Omental fat pad (tissue), 3 donors: ENCODE measurements at regions not wholly inside any gene's neighbourhood (a gene's known extent, or its start where the extent isn't known, plus 50 kb on each side); places are given as distances from the start of the nearest gene placed in this dataset.

ENCODE experiments used
- ATAC-seq: fragments of 150-250 bp; one replicate; pipeline ENCODE4 v1.9.1; 2016; ENCODE audit warnings: mild to moderate bottlenecking, moderate library complexity; ENCODE audit not compliant: low FRiP score
- DNase-seq: peaks from one replicate; pipeline ENCODE4 v3.0.0-alpha.2; 2019; ENCODE audit warnings: low spot score
- TF ChIP-seq, protein P1 (sequence below), 3 donors: fragments of 450-650 bp; IDR thresholded peaks; one replicate each; pipeline ENCODE4 v1.5.1; 2016 to 2017; ENCODE audit warnings: antibody characterized with exemption in 3 of 3, mild to moderate bottlenecking in 3 of 3, moderate library complexity in 2 of 3

DNA sequence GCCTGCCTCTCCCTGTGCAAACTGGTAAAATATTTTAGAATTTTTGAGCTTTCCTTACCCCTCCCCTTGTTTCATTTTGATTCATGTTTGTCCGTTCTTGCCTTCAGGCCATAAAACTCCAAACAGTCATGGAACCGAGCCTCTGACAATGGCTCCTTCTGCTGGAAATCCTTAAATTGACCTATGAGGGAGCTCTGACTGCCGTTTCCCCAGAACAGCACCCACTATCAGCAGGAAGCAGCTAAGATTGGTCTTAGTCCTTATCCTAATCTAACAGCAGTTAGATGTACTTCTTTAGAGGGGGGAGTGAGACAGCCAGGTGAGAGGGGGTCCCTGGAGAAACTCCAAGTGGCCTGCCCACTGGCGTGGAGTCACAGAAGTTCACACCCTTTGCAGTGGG lies 106.7 kb downstream of the FAM174A start:
- DNase-seq (no peak), ATAC-seq (no peak)
- TF ChIP-seq, protein P1, sequence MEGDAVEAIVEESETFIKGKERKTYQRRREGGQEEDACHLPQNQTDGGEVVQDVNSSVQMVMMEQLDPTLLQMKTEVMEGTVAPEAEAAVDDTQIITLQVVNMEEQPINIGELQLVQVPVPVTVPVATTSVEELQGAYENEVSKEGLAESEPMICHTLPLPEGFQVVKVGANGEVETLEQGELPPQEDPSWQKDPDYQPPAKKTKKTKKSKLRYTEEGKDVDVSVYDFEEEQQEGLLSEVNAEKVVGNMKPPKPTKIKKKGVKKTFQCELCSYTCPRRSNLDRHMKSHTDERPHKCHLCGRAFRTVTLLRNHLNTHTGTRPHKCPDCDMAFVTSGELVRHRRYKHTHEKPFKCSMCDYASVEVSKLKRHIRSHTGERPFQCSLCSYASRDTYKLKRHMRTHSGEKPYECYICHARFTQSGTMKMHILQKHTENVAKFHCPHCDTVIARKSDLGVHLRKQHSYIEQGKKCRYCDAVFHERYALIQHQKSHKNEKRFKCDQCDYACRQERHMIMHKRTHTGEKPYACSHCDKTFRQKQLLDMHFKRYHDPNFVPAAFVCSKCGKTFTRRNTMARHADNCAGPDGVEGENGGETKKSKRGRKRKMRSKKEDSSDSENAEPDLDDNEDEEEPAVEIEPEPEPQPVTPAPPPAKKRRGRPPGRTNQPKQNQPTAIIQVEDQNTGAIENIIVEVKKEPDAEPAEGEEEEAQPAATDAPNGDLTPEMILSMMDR (IDR thresholded peaks at IDR 0.05), result no peak

DNA sequence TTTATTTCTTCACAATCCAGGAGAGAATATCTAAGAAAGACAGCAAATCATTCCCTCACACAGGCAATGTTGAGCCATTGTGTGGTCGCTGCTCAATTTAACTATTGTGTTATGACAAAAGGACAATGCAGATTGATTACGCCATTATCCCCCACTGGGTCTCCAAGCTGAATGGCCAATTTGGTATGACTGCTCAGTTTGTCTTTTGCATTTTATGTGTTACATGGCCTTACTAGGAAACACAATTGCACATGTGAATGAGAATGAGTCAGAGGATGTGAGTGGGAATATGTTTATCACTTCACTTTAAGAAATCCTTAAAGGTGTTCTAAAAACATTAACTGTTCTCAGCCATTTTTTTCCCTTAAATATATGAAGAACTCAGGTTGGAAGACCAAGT lies 108.3 kb downstream of the FAM174A start:
- no peak for ATAC-seq
- TF ChIP-seq, protein P1 (IDR thresholded peaks at IDR 0.05), result no peak
- DNase-seq, result no peak

DNA sequence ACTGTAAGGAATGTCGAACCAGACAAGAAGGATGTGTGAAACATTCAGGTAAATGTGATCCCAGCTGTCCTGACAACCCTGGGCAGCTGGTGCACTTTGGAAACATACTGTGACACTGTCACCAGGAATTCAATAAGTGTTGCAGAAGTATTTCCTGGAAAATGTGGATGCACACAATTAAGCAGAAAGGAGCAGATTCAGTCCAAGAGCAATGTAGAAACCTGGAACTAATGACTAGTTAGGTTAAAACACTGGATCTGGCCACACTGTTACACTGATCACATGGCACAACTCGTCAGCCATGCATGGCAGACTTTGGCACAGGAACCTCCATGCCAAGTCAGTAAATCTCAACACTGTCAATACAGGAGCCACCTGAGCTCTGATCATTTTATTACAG lies 109.0 kb downstream of the FAM174A start:
- no peak for ATAC-seq
- DNase-seq, result no peak

DNA sequence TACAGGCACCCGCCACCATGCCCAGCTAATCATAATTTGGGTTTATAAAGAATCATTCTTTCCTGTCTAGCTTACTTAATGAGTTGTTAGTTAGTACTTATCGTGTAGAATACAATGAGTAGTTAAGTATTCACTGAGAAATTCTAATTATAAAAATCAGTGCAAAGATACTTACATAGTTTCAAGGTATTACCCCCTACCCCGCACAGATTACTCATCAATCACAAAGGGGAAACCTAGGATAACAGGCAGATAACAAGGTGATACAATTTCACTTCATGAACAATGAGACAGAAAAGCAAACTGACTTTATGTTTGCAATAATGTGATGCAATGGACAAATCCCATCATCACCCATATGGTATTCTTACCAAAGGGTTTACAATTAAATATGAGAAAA lies 109.6 kb downstream of the FAM174A start:
- TF ChIP-seq, protein P1 (IDR thresholded peaks at IDR 0.05), result no peak
- no peak for DNase-seq

More for the DNA sequence above, 109.0 kb downstream of the FAM174A start:
- TF ChIP-seq, protein P1 (IDR thresholded peaks at IDR 0.05), result no peak

DNA sequence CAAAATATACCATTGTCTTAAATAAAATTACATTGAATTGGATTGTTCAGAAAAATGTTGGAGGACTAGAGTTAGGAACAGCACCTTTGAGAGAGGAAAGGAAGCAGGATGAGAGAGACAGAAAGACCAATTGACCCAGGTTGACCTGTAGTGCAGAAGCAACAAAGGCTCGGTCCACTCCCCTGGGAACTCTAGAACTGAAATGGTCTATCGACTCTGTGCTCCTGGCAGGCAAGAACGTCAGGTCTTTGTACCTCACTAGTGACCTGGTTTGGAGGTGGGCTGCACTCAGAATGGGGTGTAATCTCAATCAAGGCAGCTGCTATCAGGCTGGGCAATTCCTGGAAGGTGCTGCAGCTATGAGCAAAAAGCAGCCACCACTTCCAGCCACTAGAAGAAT lies 110.8 kb downstream of the FAM174A start:
- TF ChIP-seq, protein P1 (IDR thresholded peaks at IDR 0.05), result no peak
- no peak for ATAC-seq
- no peak for DNase-seq

More for the DNA sequence above, 109.6 kb downstream of the FAM174A start:
- no peak for ATAC-seq

DNA sequence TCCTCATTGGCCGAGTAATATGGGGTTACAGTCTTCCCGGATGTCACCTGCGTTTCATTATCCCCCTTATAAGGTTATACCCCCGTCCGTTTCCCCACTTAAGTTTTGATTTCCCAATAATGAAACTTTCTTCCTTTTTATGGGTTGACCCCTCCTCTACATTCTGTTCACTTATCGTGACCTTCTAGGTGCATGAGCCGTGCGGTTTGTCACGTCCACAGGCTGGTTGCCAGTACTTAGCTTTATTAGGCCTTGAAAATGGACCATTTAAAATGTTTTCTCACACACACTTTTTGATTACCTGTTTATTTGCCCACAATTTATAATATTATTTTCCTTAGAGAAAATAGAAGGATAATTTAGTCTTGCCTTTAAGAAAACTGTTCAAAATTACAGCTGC lies 111.5 kb downstream of the FAM174A start:
- TF ChIP-seq, protein P1 (IDR thresholded peaks at IDR 0.05), result no peak
- ATAC-seq, result no peak

DNA sequence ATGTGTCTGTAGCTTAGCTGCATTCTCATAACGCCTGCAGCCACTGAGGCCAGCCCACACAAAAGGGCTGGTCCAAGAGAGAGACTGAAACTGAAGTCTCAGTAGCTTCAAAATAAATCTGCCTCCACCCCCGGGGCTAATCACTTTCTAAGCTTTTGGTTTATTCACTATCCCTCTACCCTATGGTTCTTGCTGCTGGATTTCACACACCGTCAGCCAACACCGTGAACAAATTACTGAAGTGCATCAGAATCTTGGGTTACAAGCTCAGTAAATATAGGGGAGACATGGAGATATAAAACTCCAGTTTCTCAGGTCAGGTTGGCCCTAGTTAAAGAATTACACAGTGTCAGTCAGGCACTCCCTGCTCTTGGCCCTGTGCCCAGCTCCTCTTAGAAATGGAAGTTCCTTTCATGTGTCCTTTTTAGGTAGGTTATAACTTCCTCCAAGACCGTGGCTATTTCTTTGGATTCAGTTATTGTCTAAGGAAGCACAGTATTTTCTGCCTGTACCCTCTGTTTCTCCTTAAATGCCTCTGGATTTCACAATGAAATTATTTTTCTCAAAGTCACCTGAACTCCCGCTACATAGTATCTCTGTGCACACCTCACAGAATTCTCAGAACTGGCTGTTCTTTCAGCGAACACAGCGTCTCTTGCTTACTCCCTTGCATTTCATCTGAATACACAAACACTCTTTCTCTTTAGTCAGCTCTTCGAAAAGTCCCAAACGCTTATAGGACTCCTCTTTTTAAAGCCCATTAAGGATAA lies 112.5 kb downstream of the FAM174A start:
- TF ChIP-seq, protein P1 (IDR thresholded peaks at IDR 0.05), result no peak
- peak; percentile 32 for DNase-seq
- peak; percentile 44 for ATAC-seq

More for the DNA sequence above, 111.5 kb downstream of the FAM174A start:
- DNase-seq, result no peak
